ENCODE measurements at regions not wholly inside any gene's neighbourhood (a gene's known extent, or its start where the extent isn't known, plus 50 kb on each side); places are given as distances from the start of the nearest gene placed in this dataset.

GRCh38 chr2:176521878-176522670, 252.8 kb downstream of the MTX2 start:
- no peak for TF ChIP-seq CTCF (IDR thresholded peaks at IDR 0.05)
- no peak for TF ChIP-seq POLR2A (IDR thresholded peaks at IDR 0.05)
